H1 (cell line): ENCODE measurements at regions not wholly inside any gene's neighbourhood (a gene's known extent, or its start where the extent isn't known, plus 50 kb on each side); places are given as distances from the start of the nearest gene placed in this dataset.
A peak's percentile ranks its signal among the peaks of the same experiment; 100 is the strongest.

Experiments used
- CTCF ChIA-PET: fragments of 300-600 bp; sonication (Branson Sonifier 250); formaldehyde crosslinking; loops from one replicate; lab custom pipeline; 2021; ENCODE audit not compliant: partially characterized antibody; lab: Charles Lee
- POLR2A ChIA-PET: fragments of 300-600 bp; sonication (Branson Sonifier 250); formaldehyde crosslinking; loops from one replicate; lab custom pipeline; 2021; ENCODE audit warnings: inconsistent platforms; ENCODE audit not compliant: partially characterized antibody; lab: Charles Lee
- DNase-seq, 2 experiments: peaks; one replicate each; pipeline versions ENCODE4 v3.0.0 to v3.0.0-alpha.2; 2010 to 2022; ENCODE audit warnings: low spot score in 2 of 2, low read depth in 1 of 2, mixed read lengths in 1 of 2
- FAIRE-seq: peaks from 2 replicates; lab custom pipeline; 2011; peaks lifted over from hg19 to GRCh38; lab: Jason Lieb, UNC
- H2AFZ ChIP-seq: 2 replicates; pipeline ENCODE4 v1.8.1; 2012; ENCODE audit warnings: low read length, inconsistent platforms
- H2AK5ac ChIP-seq: 2 replicates; pipeline ENCODE4 v1.6.1; 2013; ENCODE audit warnings: low read depth, low read length
- H2BK120ac ChIP-seq: replicated peaks from 2 replicates; pipeline ENCODE3; 2013; ENCODE audit warnings: low read depth, low read length, inconsistent platforms
- H2BK12ac ChIP-seq: 2 replicates; pipeline ENCODE4 v1.6.1; 2013; ENCODE audit warnings: low read depth, low read length
- H2BK15ac ChIP-seq: 2 replicates; pipeline ENCODE4 v1.6.1; 2013; ENCODE audit warnings: low read length
- H2BK20ac ChIP-seq: 2 replicates; pipeline ENCODE4 v1.6.1; 2013; ENCODE audit warnings: low read length
- H2BK5ac ChIP-seq: 2 replicates; pipeline ENCODE4 v1.6.1; 2013; ENCODE audit warnings: low read depth, low read length
- H3K14ac ChIP-seq: 2 replicates; pipeline ENCODE4 v1.6.1; 2013; ENCODE audit warnings: inconsistent platforms; ENCODE audit not compliant: insufficient read length
- H3K18ac ChIP-seq: 2 replicates; pipeline ENCODE4 v1.6.1; 2013; ENCODE audit warnings: low read length; ENCODE audit errors: extremely low read depth
- H3K23ac ChIP-seq: 2 replicates; pipeline ENCODE4 v1.6.1; 2013; ENCODE audit warnings: inconsistent platforms; ENCODE audit not compliant: insufficient read length
- H3K23me2 ChIP-seq: 2 replicates; pipeline ENCODE4 v1.6.1; 2013; ENCODE audit warnings: low read depth, low read length
- H3K27ac ChIP-seq: 2 replicates; pipeline ENCODE4 v1.6.1; 2011; ENCODE audit warnings: low read depth, low read length, inconsistent platforms
- H3K27me3 ChIP-seq, 4 experiments: replicated peaks in 1 of 4; 1 replicate in 1 of 4; 2 replicates in 3 of 4; pipeline versions ENCODE4 v1.6.1 to v1.8.1; 2011 to 2013; ENCODE audit warnings: low read length in 3 of 4, mild to moderate bottlenecking in 3 of 4, inconsistent platforms in 2 of 4, mixed read lengths in 2 of 4, moderate library complexity in 1 of 4; ENCODE audit not compliant: control insufficient read depth in 3 of 4, insufficient read depth in 3 of 4; ENCODE audit errors: extremely low read depth in 1 of 4
- H3K36me3 ChIP-seq, 4 experiments: 2 replicates each; pipeline versions ENCODE4 v1.6.1 to v1.8.1; 2011 to 2013; ENCODE audit warnings: mild to moderate bottlenecking in 4 of 4, low read length in 3 of 4, moderate library complexity in 2 of 4, control low read depth in 1 of 4, inconsistent platforms in 1 of 4; ENCODE audit not compliant: insufficient read depth in 4 of 4, control insufficient read depth in 2 of 4
- H3K4ac ChIP-seq: replicated peaks from 2 replicates; pipeline ENCODE3; 2013; ENCODE audit warnings: low read length, low read depth, mixed read lengths, inconsistent platforms; ENCODE audit not compliant: insufficient read length
- H3K4me1 ChIP-seq, 4 experiments: replicated peaks in 1 of 4; 1 replicate in 1 of 4; 2 replicates in 3 of 4; pipeline versions ENCODE4 v1.6.1 to v1.8.1; 2011 to 2013; ENCODE audit warnings: low read length in 3 of 4, inconsistent platforms in 2 of 4, mixed read lengths in 1 of 4; ENCODE audit not compliant: insufficient read depth in 4 of 4, control insufficient read depth in 3 of 4
- H3K4me2 ChIP-seq, 2 experiments: 2 replicates each; pipeline versions ENCODE4 v1.6.1 to v1.8.1; 2011 to 2013; ENCODE audit warnings: low read depth in 2 of 2, low read length in 2 of 2, control low read depth in 1 of 2, inconsistent platforms in 1 of 2, mild to moderate bottlenecking in 1 of 2; ENCODE audit not compliant: insufficient read depth in 1 of 2
- H3K4me3 ChIP-seq, 4 experiments: fragments of 200-600, 300-600 bp in 1 of 4; sonication (generic), shearing (Covaris generic), sonication (Bioruptor Twin) in 1 of 4; 2 replicates each; pipeline versions ENCODE4 v1.5.1 to v1.8.1; 2011 to 2016; ENCODE audit warnings: low read length in 4 of 4, low read depth in 3 of 4, control low read depth in 2 of 4, inconsistent platforms in 2 of 4, mild to moderate bottlenecking in 2 of 4, mixed read lengths in 1 of 4, moderate library complexity in 1 of 4; ENCODE audit not compliant: insufficient read depth in 2 of 4; ENCODE audit errors: extremely low read depth in 1 of 4
- H3K56ac ChIP-seq: replicated peaks from 2 replicates; pipeline ENCODE3; 2013; ENCODE audit warnings: low read depth, mild to moderate bottlenecking, mixed read lengths, low read length, inconsistent platforms; ENCODE audit not compliant: insufficient read length
- H3K79me1 ChIP-seq: 2 replicates; pipeline ENCODE4 v1.6.1; 2013; ENCODE audit warnings: low read depth, low read length, control low read depth
- H3K79me2 ChIP-seq, 2 experiments: 2 replicates each; pipeline versions ENCODE4 v1.6.1 to v1.8.1; 2012 to 2013; ENCODE audit warnings: low read length in 2 of 2, mild to moderate bottlenecking in 2 of 2, inconsistent platforms in 1 of 2; ENCODE audit not compliant: insufficient read depth in 2 of 2, control insufficient read depth in 1 of 2
- H3K9ac ChIP-seq, 4 experiments: replicated peaks in 1 of 4; 1 replicate in 1 of 4; 2 replicates in 3 of 4; pipeline versions ENCODE4 v1.6.1 to v1.8.1; 2011 to 2013; ENCODE audit warnings: low read depth in 3 of 4, low read length in 3 of 4, control low read depth in 2 of 4, mild to moderate bottlenecking in 2 of 4, moderate library complexity in 2 of 4, inconsistent platforms in 1 of 4; ENCODE audit errors: extremely low read depth in 1 of 4
- H3K9me3 ChIP-seq, 2 experiments: 2 replicates each; pipeline versions ENCODE4 v1.6.1 to v1.8.1; 2012 to 2013; ENCODE audit warnings: mild to moderate bottlenecking in 2 of 2, moderate library complexity in 2 of 2, control low read depth in 1 of 2, inconsistent platforms in 1 of 2, low read depth in 1 of 2, low read length in 1 of 2, mixed read lengths in 1 of 2; ENCODE audit not compliant: insufficient read depth in 2 of 2
- H4K20me1 ChIP-seq, 2 experiments: replicated peaks in 1 of 2; 2 replicates each; pipeline versions ENCODE3 to v1.8.1; 2011 to 2013; ENCODE audit warnings: inconsistent platforms in 2 of 2, low read length in 2 of 2, mild to moderate bottlenecking in 1 of 2; ENCODE audit not compliant: insufficient read depth in 2 of 2, control insufficient read depth in 1 of 2
- H4K5ac ChIP-seq: 2 replicates; pipeline ENCODE4 v1.6.1; 2013; ENCODE audit warnings: low read length, low read depth, mixed read lengths, inconsistent platforms; ENCODE audit not compliant: insufficient read length
- H4K8ac ChIP-seq: 2 replicates; pipeline ENCODE4 v1.8.0; 2013; ENCODE audit warnings: mild to moderate bottlenecking, moderate library complexity, low read length, inconsistent platforms; ENCODE audit not compliant: insufficient read depth; ENCODE audit errors: extremely low read depth
- H4K91ac ChIP-seq: replicated peaks from 2 replicates; pipeline ENCODE3; 2013; ENCODE audit warnings: low read length, mixed read lengths, inconsistent platforms; ENCODE audit not compliant: insufficient read length
- ATF2 ChIP-seq: IDR thresholded peaks from 2 replicates; pipeline ENCODE4 v1.6.1; 2012; ENCODE audit warnings: low read length, inconsistent platforms
- EZH2 ChIP-seq: fragments of 200-600 bp; sonication (generic); IDR thresholded peaks from 2 replicates; pipeline ENCODE4 v1.7.1; 2012; ENCODE audit warnings: low read depth, mild to moderate bottlenecking, moderate library complexity, low read length, inconsistent platforms; ENCODE audit not compliant: severe bottlenecking
- JUN ChIP-seq: IDR thresholded peaks from 2 replicates; pipeline ENCODE4 v1.6.1; 2011; ENCODE audit warnings: low read depth, mild to moderate bottlenecking, improper control_type of control experiment, low read length
- JUND ChIP-seq: IDR thresholded peaks from 2 replicates; pipeline ENCODE4 v1.6.1; 2011; ENCODE audit warnings: mild to moderate bottlenecking, improper control_type of control experiment, low read length
- KDM4A ChIP-seq: IDR thresholded peaks from one replicate; pipeline ENCODE4 v1.7.1; 2012; ENCODE audit warnings: low read depth, mild to moderate bottlenecking, moderate library complexity, low read length, inconsistent platforms; ENCODE audit not compliant: severe bottlenecking
- KDM5A ChIP-seq: fragments of 200-600 bp; IDR thresholded peaks from 2 replicates; pipeline ENCODE4 v1.7.1; 2012; ENCODE audit warnings: mild to moderate bottlenecking, low read length, inconsistent platforms, mixed read lengths
- NRF1 ChIP-seq: IDR thresholded peaks from 2 replicates; pipeline ENCODE4 v1.6.1; 2011; ENCODE audit warnings: mild to moderate bottlenecking, low read depth, low read length, improper control_type of control experiment
- RAD21 ChIP-seq, 2 experiments: IDR thresholded peaks in 1 of 2; conservative IDR thresholded peaks in 1 of 2; 2 replicates each; pipeline ENCODE4 v1.6.1; 2011; ENCODE audit warnings: low read depth in 2 of 2, low read length in 2 of 2, improper control_type of control experiment in 1 of 2, inconsistent platforms in 1 of 2, mild to moderate bottlenecking in 1 of 2, moderate library complexity in 1 of 2
- SAP30 ChIP-seq: fragments of 300-600 bp; sonication (generic); IDR thresholded peaks from 2 replicates; pipeline ENCODE4 v1.7.1; 2012; ENCODE audit warnings: low read length, moderate library complexity, mild to moderate bottlenecking, inconsistent platforms; ENCODE audit not compliant: insufficient read depth, insufficient replicate concordance
- SIRT6 ChIP-seq: IDR thresholded peaks from one replicate; pipeline ENCODE4 v1.7.1; 2012; ENCODE audit warnings: low read length, inconsistent platforms
- TBP ChIP-seq: IDR thresholded peaks from 2 replicates; pipeline ENCODE4 v1.6.1; 2011; ENCODE audit warnings: low read depth, low read length, improper control_type of control experiment
- WGBS, 2 experiments: shearing (Covaris generic) in 1 of 2; methylation state at CpG; one replicate each; pipeline versions ENCODE4 v1.1.6 to v1.1.7; 2013 to 2015; ENCODE audit warnings: low lambda C conversion rate in 2 of 2, mixed read lengths in 2 of 2, inconsistent platforms in 1 of 2, low coverage in 1 of 2, missing lambda C conversion rate in 1 of 2; ENCODE audit not compliant: insufficient replicate concordance in 2 of 2, insufficient coverage in 1 of 2, insufficient read length in 1 of 2; ENCODE audit errors: extremely low coverage in 1 of 2, missing lambda C conversion rate in 1 of 2; 5-methylcytosine and 5-hydroxymethylcytosine counted together

- no peak overlapping the region for H3K9ac ChIP-seq
- H3K18ac ChIP-seq: no peak overlapping the region
- H3K23me2 ChIP-seq: no peaks in the 10 kb centered on the region
- no peaks in the 10 kb centered on the region for H3K36me3 ChIP-seq
- H4K20me1 ChIP-seq: no peaks in the 10 kb centered on the region
- no peak overlapping the region for H3K4ac ChIP-seq
- H3K14ac ChIP-seq: no peak overlapping the region
- DNase-seq (no peak), FAIRE-seq (no peak)
- H3K4me3 ChIP-seq: no peak overlapping the region
- no peak overlapping the region for H2BK15ac ChIP-seq
- H2BK5ac ChIP-seq: no peak overlapping the region
- H2AFZ ChIP-seq: no peak overlapping the region
- no peak overlapping the region for H2AK5ac ChIP-seq
- H3K23ac ChIP-seq: no peak overlapping the region
- H3K56ac ChIP-seq: no peak overlapping the region
- no peaks in the 10 kb centered on the region for H3K79me1 ChIP-seq
- H3K27me3 ChIP-seq: no peaks in the 10 kb centered on the region
- H4K5ac ChIP-seq: no peak overlapping the region
- H3K4me2 ChIP-seq: no peak overlapping the region
- H3K27ac ChIP-seq: no peak overlapping the region
- ChIA-PET CTCF (interaction anchor here (0.6 to 2.4 kb wide), 12 partner anchors 10 to 823 kb away, joined by 3 to 9 read pairs (median 4); no protein-coding TSS in a partner anchor), POLR2A (interaction anchor here (1.3 kb wide), 1 partner anchor 10 kb away, joined by 3 read pairs; no protein-coding TSS in a partner anchor)
- WGBS, 2 experiments: 82% methylated on average over 4 of the region's 4 CpGs; no CpG with 5 or more reads in 1 of the 2 experiments
- no peak overlapping the region for H4K91ac ChIP-seq
- no peaks in the 10 kb centered on the region for H3K9me3 ChIP-seq
- H2BK12ac ChIP-seq: no peak overlapping the region
- H2BK120ac ChIP-seq: no peak overlapping the region
- no peaks in the 10 kb centered on the region for H3K79me2 ChIP-seq
- H2BK20ac ChIP-seq: no peak overlapping the region
- H3K4me1 ChIP-seq: no peaks in the 10 kb centered on the region
- H4K8ac ChIP-seq: no peak overlapping the region
- TF ChIP-seq EZH2 (no peak), SAP30 (no peak), SIRT6 (no peak), TBP (no peak), NRF1 (no peak), JUN (no peak), KDM5A (no peak), JUND (no peak), RAD21 (IDR thresholded peaks at IDR 0.05 in 1 of 2, conservative IDR thresholded peaks at IDR 0.05 in 1 of 2; ENCODE audit: low read depth in 2 of 2, low read length in 2 of 2) (peak; percentile 25 to 40; a peak in 3 of 4 replicates), KDM4A (no peak), ATF2 (no peak)
Measured at GRCh38 chr2:22124003-22124402, 1000.2 kb downstream of the TDRD15 start.
